A673 (cell line): ENCODE measurements at regions not wholly inside any gene's neighbourhood (a gene's known extent, or its start where the extent isn't known, plus 50 kb on each side); places are given as distances from the start of the nearest gene placed in this dataset.

Experiments used
- EZH2 ChIP-seq: fragments of 200-600 bp; sonication (generic); IDR thresholded peaks from 2 replicates; pipeline ENCODE4 v1.6.1; 2017; ENCODE audit warnings: borderline replicate concordance, low read depth, mild to moderate bottlenecking, mixed read lengths, antibody characterized with exemption, low read length; ENCODE audit not compliant: poor library complexity, severe bottlenecking
- TF ChIP-seq, protein P1 (sequence below): fragments of 300-800, 200-600 bp; sonication (generic); conservative IDR thresholded peaks from 2 replicates; pipeline ENCODE4 v1.5.1; 2017; ENCODE audit warnings: low read depth, mild to moderate bottlenecking, antibody characterized with exemption, low read length, moderate library complexity, mixed read lengths

DNA sequence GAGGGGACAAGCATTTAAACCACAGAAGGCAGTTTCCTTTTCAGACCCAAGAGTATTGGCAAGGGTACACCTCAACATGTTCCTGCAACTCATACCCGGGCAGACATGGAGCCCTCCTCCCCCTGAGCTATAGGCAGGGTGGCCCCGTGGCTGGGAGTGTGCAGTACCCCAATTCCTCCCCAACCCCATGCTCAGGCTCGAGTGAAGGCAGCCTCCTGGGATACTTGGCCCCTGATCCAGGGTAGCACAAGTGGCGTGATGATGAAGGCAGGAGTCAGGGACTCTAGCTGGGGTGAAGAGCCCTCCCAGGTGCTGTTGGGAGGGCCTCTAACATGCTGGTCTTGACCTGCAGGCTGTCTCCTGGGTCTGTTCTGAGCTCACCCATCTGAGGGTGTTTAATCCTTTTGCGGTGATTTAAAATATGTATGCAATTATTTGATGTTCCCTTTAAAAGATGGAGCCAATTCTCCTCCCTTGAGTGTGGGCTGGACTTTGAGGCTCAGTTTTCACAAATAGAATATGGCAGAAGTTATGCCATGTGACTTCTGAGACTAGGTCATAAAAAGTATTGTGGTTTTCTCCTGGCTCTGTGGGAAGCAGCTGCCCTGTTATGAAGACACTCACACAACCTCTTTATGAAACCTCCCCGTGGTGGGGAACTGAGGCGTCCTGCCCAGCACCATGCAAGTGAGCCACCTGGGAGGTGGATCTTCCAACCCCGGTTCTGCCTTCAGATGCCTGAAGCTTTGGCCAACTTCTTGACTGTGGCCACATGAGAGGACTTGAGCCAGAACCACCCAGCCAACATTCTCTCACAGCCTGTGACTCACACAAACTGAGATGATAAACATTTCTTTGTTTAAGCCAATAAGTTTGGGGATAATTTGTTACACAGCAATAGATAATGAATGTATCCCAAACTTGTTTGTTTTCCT lies 54.7 kb upstream of the NECTIN1 start:
- TF ChIP-seq, protein P1, sequence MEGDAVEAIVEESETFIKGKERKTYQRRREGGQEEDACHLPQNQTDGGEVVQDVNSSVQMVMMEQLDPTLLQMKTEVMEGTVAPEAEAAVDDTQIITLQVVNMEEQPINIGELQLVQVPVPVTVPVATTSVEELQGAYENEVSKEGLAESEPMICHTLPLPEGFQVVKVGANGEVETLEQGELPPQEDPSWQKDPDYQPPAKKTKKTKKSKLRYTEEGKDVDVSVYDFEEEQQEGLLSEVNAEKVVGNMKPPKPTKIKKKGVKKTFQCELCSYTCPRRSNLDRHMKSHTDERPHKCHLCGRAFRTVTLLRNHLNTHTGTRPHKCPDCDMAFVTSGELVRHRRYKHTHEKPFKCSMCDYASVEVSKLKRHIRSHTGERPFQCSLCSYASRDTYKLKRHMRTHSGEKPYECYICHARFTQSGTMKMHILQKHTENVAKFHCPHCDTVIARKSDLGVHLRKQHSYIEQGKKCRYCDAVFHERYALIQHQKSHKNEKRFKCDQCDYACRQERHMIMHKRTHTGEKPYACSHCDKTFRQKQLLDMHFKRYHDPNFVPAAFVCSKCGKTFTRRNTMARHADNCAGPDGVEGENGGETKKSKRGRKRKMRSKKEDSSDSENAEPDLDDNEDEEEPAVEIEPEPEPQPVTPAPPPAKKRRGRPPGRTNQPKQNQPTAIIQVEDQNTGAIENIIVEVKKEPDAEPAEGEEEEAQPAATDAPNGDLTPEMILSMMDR, result no peak
- TF ChIP-seq EZH2, result no peak
